Esophagus muscularis mucosa (tissue), 4 donors: ENCODE measurements at regions not wholly inside any gene's neighbourhood (a gene's known extent, or its start where the extent isn't known, plus 50 kb on each side); places are given as distances from the start of the nearest gene placed in this dataset.

ENCODE experiments used
- EP300 ChIP-seq: sonication (generic); formaldehyde crosslinking; IDR thresholded peaks from one replicate; pipeline ENCODE4 v1.6.1; 2017; ENCODE audit warnings: antibody characterized with exemption
- POLR2A ChIP-seq: fragments of 450-650 bp; IDR thresholded peaks from one replicate; pipeline ENCODE4 v1.6.1; 2017; ENCODE audit warnings: antibody characterized with exemption, moderate library complexity, mild to moderate bottlenecking, low read depth
- TF ChIP-seq, protein P1 (sequence below), 3 experiments: fragments of 200-600 bp in 2 of 3; fragments of 450-650 bp in 1 of 3; sonication (generic) in 2 of 3; IDR thresholded peaks; one replicate each; pipeline ENCODE4 v1.5.1; 2017 to 2019; ENCODE audit warnings: antibody characterized with exemption in 3 of 3, mild to moderate bottlenecking in 2 of 3, moderate library complexity in 1 of 3

DNA sequence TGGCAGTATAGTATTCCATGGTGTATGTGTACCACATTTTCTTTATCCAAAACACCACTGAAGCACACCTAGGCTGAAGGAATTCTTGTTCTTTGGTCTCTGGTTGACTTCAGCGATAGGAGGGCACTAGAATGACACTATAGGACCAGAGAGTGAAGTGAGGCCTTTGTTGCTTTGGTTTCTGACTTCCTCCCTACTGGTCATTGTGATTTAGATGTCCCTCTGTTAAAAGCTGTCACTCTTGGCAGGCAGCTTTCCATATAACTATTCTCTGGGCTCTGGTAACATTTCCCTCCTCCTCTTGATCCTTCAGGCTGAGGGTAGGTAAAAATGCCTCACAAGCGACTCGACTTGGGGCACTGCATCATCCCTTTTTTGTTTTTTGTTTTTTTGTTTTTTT, 236.3 kb downstream of the MAFB start:
- TF ChIP-seq EP300 = no peak
- TF ChIP-seq, protein P1, sequence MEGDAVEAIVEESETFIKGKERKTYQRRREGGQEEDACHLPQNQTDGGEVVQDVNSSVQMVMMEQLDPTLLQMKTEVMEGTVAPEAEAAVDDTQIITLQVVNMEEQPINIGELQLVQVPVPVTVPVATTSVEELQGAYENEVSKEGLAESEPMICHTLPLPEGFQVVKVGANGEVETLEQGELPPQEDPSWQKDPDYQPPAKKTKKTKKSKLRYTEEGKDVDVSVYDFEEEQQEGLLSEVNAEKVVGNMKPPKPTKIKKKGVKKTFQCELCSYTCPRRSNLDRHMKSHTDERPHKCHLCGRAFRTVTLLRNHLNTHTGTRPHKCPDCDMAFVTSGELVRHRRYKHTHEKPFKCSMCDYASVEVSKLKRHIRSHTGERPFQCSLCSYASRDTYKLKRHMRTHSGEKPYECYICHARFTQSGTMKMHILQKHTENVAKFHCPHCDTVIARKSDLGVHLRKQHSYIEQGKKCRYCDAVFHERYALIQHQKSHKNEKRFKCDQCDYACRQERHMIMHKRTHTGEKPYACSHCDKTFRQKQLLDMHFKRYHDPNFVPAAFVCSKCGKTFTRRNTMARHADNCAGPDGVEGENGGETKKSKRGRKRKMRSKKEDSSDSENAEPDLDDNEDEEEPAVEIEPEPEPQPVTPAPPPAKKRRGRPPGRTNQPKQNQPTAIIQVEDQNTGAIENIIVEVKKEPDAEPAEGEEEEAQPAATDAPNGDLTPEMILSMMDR (IDR thresholded peaks at IDR 0.05) = no peak
- no peak for TF ChIP-seq POLR2A
